Upper lobe of right lung (tissue), 1 donor: ENCODE measurements at regions not wholly inside any gene's neighbourhood (a gene's known extent, or its start where the extent isn't known, plus 50 kb on each side); places are given as distances from the start of the nearest gene placed in this dataset.

Source experiments
- ATAC-seq: fragments of 200-7000 bp; cut with Tn5 transposase; one replicate; pipeline ENCODE4 v1.9.1; 2020; ENCODE audit warnings: mild to moderate bottlenecking, moderate library complexity
- DNase-seq: peaks from one replicate; pipeline ENCODE4 v3.0.0-alpha.2; 2020
- H3K27ac ChIP-seq: fragments of 200-600 bp; one replicate; pipeline ENCODE4 v1.8.0; 2022
- H3K27me3 ChIP-seq: fragments of 200-600 bp; one replicate; pipeline ENCODE4 v1.8.0; 2022; ENCODE audit warnings: mild to moderate bottlenecking
- H3K36me3 ChIP-seq: fragments of 200-600 bp; one replicate; pipeline ENCODE4 v1.8.0; 2022
- H3K4me1 ChIP-seq: fragments of 200-600 bp; one replicate; pipeline ENCODE4 v1.8.0; 2022
- H3K4me3 ChIP-seq: fragments of 200-600 bp; one replicate; pipeline ENCODE4 v1.8.0; 2022; ENCODE audit warnings: mild to moderate bottlenecking
- H3K9me3 ChIP-seq: fragments of 200-600 bp; one replicate; pipeline ENCODE4 v1.8.0; 2022
- CTCF ChIP-seq: fragments of 200-600 bp; IDR thresholded peaks from one replicate; pipeline ENCODE4 v1.8.0; 2022; ENCODE audit warnings: antibody characterized with exemption
- intact Hi-C: fragments of 100-400 bp; cut with DNase I; formaldehyde crosslinking; loops from one replicate; pipeline ENCODE4 v1.11.0; 2022
- donor health status: DM: no; HTN: yes; CAD: no; lungs with severe emphysema.

DNA sequence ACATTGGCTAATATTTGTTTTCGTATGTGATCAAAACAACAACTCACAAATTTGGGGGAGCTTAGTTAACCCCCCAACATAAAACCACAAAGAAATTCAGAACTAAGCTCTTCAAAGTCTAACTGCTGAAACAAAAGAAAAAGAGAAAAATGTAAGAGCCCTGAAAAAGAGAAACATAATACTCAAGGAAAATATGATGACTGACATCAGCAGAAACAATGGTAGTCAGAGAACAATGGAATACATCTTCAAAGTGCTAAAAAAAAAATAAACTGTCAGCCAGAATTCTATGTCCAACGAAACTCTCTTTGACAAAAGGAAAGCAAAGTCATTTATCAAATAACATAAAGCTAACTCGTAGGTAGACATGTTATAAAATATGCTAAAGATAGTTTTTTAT, 566.3 kb upstream of the GRAMD2B start:
- no peaks in the 10 kb centered on the region for H3K4me1 ChIP-seq
- H3K27ac ChIP-seq: no peak overlapping the region
- ATAC-seq (no peak), DNase-seq (no peak)
- H3K9me3 ChIP-seq: no peaks in the 10 kb centered on the region
- intact Hi-C loops: no loop called here
- TF ChIP-seq CTCF: no peak
- no peaks in the 10 kb centered on the region for H3K36me3 ChIP-seq
- no peaks in the 10 kb centered on the region for H3K27me3 ChIP-seq
- no peak overlapping the region for H3K4me3 ChIP-seq

DNA sequence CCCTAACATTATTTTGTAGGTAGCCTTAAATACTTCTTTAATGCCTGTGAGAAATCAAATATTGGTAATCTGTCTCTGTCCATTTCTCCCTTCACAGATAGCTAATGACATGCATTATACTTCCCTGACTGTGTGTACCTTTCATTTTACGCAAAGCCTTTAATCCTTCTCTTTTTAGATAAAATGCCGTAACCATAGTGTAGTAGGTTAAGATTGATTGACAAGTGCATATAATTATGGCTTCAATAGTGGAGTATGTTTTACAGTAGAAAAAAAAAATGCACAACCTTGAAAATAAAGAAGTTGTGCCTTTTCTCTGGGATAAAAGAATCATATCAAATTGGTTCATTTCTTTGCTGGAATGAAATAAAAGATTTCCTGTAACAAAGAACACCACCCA, 559.6 kb upstream of the GRAMD2B start:
- DNase-seq (no peak), ATAC-seq (no peak)
- Histone ChIP-seq H3K4me3 (no peak overlapping the region), H3K36me3 (no peaks in the 10 kb centered on the region), H3K4me1 (no peaks in the 10 kb centered on the region), H3K9me3 (no peaks in the 10 kb centered on the region), H3K27ac (no peak overlapping the region), H3K27me3 (no peaks in the 10 kb centered on the region)
- intact Hi-C loops: no loop called here
- TF ChIP-seq CTCF: no peak

GRCh38 chr5:125865166-125865815, 557.9 kb upstream of the GRAMD2B start:
- no peaks in the 10 kb centered on the region for H3K27me3 ChIP-seq
- H3K27ac ChIP-seq: no peak overlapping the region
- H3K4me3 ChIP-seq: no peak overlapping the region
- no peak for ATAC-seq
- H3K9me3 ChIP-seq: no peaks in the 10 kb centered on the region
- DNase-seq: no peak
- H3K36me3 ChIP-seq: no peaks in the 10 kb centered on the region
- intact Hi-C loops: no loop called here
- H3K4me1 ChIP-seq: no peaks in the 10 kb centered on the region
- TF ChIP-seq CTCF: no peak

- no peaks in the 10 kb centered on the region for H3K27me3 ChIP-seq
- no peak overlapping the region for H3K4me3 ChIP-seq
- no peaks in the 10 kb centered on the region for H3K4me1 ChIP-seq
- ATAC-seq (no peak), DNase-seq (no peak)
- intact Hi-C loops: no loop called here
- H3K9me3 ChIP-seq: no peaks in the 10 kb centered on the region
- H3K36me3 ChIP-seq: no peaks in the 10 kb centered on the region
- no peak overlapping the region for H3K27ac ChIP-seq
- no peak for TF ChIP-seq CTCF
Measured at GRCh38 chr5:125868036-125868435, 555.2 kb upstream of the GRAMD2B start.

DNA sequence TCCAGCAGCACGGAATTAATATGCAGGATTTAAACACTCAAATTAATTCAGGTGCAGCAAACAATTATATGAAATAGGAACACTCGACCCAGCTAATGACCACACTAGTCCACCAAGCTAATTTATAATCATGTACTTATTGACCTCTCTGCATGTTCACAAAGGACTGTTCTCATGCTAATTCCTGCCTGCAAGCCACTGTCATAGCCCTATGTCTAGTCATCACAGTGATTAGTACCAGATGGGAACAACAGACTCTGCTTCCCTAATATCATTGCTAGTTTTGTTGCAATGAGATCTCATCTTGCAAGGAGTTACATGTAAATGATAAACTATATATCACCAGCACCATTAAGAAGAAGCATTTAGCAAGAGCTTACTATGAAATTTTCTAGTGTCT, 553.0 kb upstream of the GRAMD2B start:
- no peak overlapping the region for H3K27ac ChIP-seq
- no peaks in the 10 kb centered on the region for H3K4me1 ChIP-seq
- no peak overlapping the region for H3K4me3 ChIP-seq
- no peaks in the 10 kb centered on the region for H3K36me3 ChIP-seq
- H3K27me3 ChIP-seq: no peaks in the 10 kb centered on the region
- ATAC-seq (no peak), DNase-seq (no peak)
- intact Hi-C loops: no loop called here
- no peak for TF ChIP-seq CTCF
- H3K9me3 ChIP-seq: no peaks in the 10 kb centered on the region

GRCh38 chr5:125874057-125874456, 549.2 kb upstream of the GRAMD2B start:
- Histone ChIP-seq H3K27me3 (no peaks in the 10 kb centered on the region), H3K27ac (no peak overlapping the region), H3K4me3 (no peak overlapping the region), H3K4me1 (no peaks in the 10 kb centered on the region), H3K9me3 (no peaks in the 10 kb centered on the region), H3K36me3 (no peaks in the 10 kb centered on the region)
- DNase-seq: no peak
- no peak for ATAC-seq
- intact Hi-C loops: no loop called here
- TF ChIP-seq CTCF: no peak
